Sigmoid colon (tissue), 6 donors: ENCODE measurements at regions not wholly inside any gene's neighbourhood (a gene's known extent, or its start where the extent isn't known, plus 50 kb on each side); places are given as distances from the start of the nearest gene placed in this dataset.

Experiments
- DNase-seq: peaks from one replicate; pipeline ENCODE4 v3.0.0-alpha.2; 2019
- H3K27ac ChIP-seq, 4 donors: fragments of 200-600 bp; sonication (generic); one replicate each; pipeline ENCODE4 v1.5.1; 2016 to 2019; ENCODE audit warnings: mild to moderate bottlenecking in 1 of 4
- H3K27me3 ChIP-seq, 3 donors: fragments of 200-600 bp; sonication (generic); one replicate each; pipeline ENCODE4 v1.5.1; 2019; ENCODE audit warnings: mild to moderate bottlenecking in 1 of 3
- H3K36me3 ChIP-seq, 4 donors: fragments of 200-600 bp; sonication (generic); one replicate each; pipeline ENCODE4 v1.5.1; 2016 to 2019
- H3K4me1 ChIP-seq, 4 donors: fragments of 200-600 bp; sonication (generic); one replicate each; pipeline ENCODE4 v1.5.1; 2017 to 2019
- H3K4me3 ChIP-seq, 4 donors: fragments of 200-600 bp; sonication (generic); one replicate each; pipeline ENCODE4 v1.5.1; 2017 to 2019; ENCODE audit warnings: mild to moderate bottlenecking in 2 of 4, moderate library complexity in 1 of 4
- H3K9me3 ChIP-seq, 4 donors: fragments of 200-600 bp in 3 of 4; sonication (generic) in 3 of 4; one replicate each; pipeline versions ENCODE4 v1.5.1 to v1.6.1; 2013 to 2019
- EP300 ChIP-seq, 4 donors: sonication (generic); formaldehyde crosslinking; IDR thresholded peaks; one replicate each; pipeline ENCODE4 v1.6.1; 2017; ENCODE audit warnings: antibody characterized with exemption in 4 of 4
- POLR2A ChIP-seq, 2 donors: fragments of 450-650 bp; IDR thresholded peaks; one replicate each; pipeline ENCODE4 v1.6.1; 2016; ENCODE audit warnings: antibody characterized with exemption in 2 of 2, mild to moderate bottlenecking in 2 of 2, moderate library complexity in 2 of 2
- POLR2AphosphoS5 ChIP-seq, 4 donors: sonication (generic); formaldehyde crosslinking; IDR thresholded peaks; one replicate each; pipeline ENCODE4 v1.6.1; 2017; ENCODE audit warnings: antibody characterized with exemption in 4 of 4
- WGBS, 2 donors: extraction: QIAGEN DNeasy Blood & Tissue Kit; methylation state at CpG; one replicate each; pipeline ENCODE4 v1.1.7; 2013; 5-methylcytosine and 5-hydroxymethylcytosine counted together
- intact Hi-C: fragments of 100-400 bp; cut with DNase I; formaldehyde crosslinking; loops from one replicate; pipeline ENCODE4 v1.15.1; 2023
- TF ChIP-seq, protein P1 (sequence below), 4 experiments: fragments of 450-650 bp in 3 of 4; fragments of 200-600 bp in 1 of 4; IDR thresholded peaks; one replicate each; pipeline ENCODE4 v1.5.1; 2016 to 2019; ENCODE audit warnings: antibody characterized with exemption in 4 of 4, mild to moderate bottlenecking in 3 of 4, moderate library complexity in 2 of 4
- donor health status: healthy with polysubstance abuse.
- donor health status: healthy.

DNA sequence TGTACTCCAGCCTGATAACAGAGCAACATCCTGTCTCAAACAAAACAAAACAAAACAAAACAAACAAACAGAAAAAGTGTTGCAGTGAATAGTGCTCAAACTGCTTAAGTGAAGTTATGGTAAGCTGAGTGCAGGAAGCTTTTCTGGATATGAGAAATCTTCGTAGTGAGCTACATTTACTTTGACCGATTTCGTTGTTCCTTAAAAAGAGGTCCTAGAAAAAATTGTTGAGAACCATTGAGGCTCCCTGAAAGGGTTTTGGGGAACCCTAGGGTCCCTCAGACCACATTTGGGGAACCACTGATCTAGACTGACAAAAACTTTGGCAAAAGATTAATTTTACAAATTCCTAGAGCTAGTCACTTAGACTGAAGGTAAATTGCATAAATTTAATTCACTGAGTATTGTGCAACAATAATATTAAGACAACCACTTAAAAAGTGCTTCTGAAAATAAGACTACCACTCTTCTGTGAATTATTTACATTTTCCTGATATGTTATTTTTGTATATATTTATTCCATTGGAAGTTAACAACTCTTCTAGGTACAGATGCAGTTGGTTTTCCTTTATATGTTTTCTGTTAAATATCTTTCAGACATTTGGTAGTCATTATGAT, 149.6 kb downstream of the FHIP1A start:
- no peak for DNase-seq
- Histone ChIP-seq H3K4me3 (no peak overlapping the region), H3K27ac (no peak overlapping the region), H3K27me3 (no peaks in the 10 kb centered on the region), H3K9me3 (no peaks in the 10 kb centered on the region), H3K4me1 (no peaks in the 10 kb centered on the region), H3K36me3 (no peaks in the 10 kb centered on the region)
- 95 to 96% methylated on average over 3 of the region's 3 CpGs for WGBS, 2 donors
- TF ChIP-seq EP300 (IDR thresholded peaks at IDR 0.05), result no peak
- TF ChIP-seq, protein P1, sequence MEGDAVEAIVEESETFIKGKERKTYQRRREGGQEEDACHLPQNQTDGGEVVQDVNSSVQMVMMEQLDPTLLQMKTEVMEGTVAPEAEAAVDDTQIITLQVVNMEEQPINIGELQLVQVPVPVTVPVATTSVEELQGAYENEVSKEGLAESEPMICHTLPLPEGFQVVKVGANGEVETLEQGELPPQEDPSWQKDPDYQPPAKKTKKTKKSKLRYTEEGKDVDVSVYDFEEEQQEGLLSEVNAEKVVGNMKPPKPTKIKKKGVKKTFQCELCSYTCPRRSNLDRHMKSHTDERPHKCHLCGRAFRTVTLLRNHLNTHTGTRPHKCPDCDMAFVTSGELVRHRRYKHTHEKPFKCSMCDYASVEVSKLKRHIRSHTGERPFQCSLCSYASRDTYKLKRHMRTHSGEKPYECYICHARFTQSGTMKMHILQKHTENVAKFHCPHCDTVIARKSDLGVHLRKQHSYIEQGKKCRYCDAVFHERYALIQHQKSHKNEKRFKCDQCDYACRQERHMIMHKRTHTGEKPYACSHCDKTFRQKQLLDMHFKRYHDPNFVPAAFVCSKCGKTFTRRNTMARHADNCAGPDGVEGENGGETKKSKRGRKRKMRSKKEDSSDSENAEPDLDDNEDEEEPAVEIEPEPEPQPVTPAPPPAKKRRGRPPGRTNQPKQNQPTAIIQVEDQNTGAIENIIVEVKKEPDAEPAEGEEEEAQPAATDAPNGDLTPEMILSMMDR (IDR thresholded peaks at IDR 0.05), result no peak
- no peak for TF ChIP-seq POLR2AphosphoS5 (IDR thresholded peaks at IDR 0.05)
- TF ChIP-seq POLR2A (IDR thresholded peaks at IDR 0.05), result no peak
- intact Hi-C loops, result no loop called here

DNA sequence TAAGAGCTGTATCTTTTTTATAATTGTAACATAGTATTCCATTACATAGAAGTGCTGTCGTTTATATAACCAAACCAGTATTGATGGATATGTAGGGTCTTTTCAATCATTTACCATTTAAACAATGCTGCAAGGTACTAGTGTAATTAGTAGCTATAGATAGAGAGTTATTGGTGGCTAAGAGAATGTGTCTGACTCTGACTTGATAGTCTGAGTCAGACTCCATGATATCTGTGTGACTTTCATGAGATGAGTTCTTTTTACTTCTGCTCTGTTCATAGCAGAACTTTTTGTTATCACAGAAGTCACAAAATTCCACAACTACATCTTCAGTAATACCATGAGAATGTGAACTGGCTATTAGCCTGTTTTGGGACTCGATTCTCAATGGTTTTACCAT, 150.6 kb downstream of the FHIP1A start:
- TF ChIP-seq POLR2AphosphoS5 (IDR thresholded peaks at IDR 0.05) (no peak), POLR2A (IDR thresholded peaks at IDR 0.05) (no peak), EP300 (IDR thresholded peaks at IDR 0.05) (no peak)
- TF ChIP-seq, protein P1 (IDR thresholded peaks at IDR 0.05), result no peak
- WGBS, 2 donors, result 83 to 85% methylated on average over 2 of the region's 2 CpGs
- no peak overlapping the region for H3K4me3 ChIP-seq

DNA sequence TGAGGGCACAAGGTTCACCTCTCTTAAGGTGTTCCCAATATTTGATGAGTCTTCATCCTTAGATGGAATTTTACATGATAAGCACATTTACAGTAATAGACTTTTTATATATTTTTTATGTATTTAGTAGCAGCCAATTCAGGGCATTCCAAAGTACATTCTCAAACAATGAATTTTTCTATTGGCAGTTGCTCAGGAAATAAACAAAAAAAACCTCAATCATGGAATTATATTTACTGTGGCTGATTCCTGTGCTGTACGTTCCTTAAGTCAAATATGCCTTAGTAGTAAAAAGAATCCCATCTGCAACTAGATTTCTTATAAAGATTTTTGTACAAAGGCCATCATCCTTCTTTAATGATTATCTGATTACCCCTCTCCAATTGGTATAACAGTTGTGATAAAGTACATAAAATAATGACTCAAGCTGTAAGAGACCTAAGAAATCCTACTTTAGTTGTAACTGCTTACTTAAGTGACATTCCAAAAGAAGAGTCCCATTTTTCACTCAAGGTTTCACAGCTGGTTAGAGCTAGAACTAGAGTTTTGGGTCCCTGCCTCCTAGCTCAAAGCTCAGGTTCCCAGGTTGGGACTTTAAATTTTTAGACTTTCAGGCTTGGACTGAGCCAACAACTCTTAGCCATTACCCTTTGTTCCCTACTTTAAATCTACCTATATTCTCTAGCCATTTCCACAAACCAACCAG, 152.7 kb downstream of the FHIP1A start:
- no peaks in the 10 kb centered on the region for H3K9me3 ChIP-seq
- no peak for DNase-seq
- no peaks in the 10 kb centered on the region for H3K36me3 ChIP-seq
- intact Hi-C loops, result no loop called here
- no peaks in the 10 kb centered on the region for H3K4me1 ChIP-seq
- no peak for TF ChIP-seq POLR2AphosphoS5 (IDR thresholded peaks at IDR 0.05)
- no peak for TF ChIP-seq EP300 (IDR thresholded peaks at IDR 0.05)
- TF ChIP-seq, protein P1 (IDR thresholded peaks at IDR 0.05), result no peak
- no peak for TF ChIP-seq POLR2A (IDR thresholded peaks at IDR 0.05)
- WGBS, 2 donors, result 5 to 46% methylated on average over 1 of the region's 1 CpG
- H3K27ac ChIP-seq, result no peak overlapping the region
- no peaks in the 10 kb centered on the region for H3K27me3 ChIP-seq
- no peak overlapping the region for H3K4me3 ChIP-seq

More for the DNA sequence above, 150.6 kb downstream of the FHIP1A start:
- H3K4me1 ChIP-seq, result no peaks in the 10 kb centered on the region
- H3K27me3 ChIP-seq, result no peaks in the 10 kb centered on the region
- H3K9me3 ChIP-seq, result no peaks in the 10 kb centered on the region
- intact Hi-C loops, result no loop called here
- no peak for DNase-seq
- H3K27ac ChIP-seq, result no peak overlapping the region
- no peaks in the 10 kb centered on the region for H3K36me3 ChIP-seq

DNA sequence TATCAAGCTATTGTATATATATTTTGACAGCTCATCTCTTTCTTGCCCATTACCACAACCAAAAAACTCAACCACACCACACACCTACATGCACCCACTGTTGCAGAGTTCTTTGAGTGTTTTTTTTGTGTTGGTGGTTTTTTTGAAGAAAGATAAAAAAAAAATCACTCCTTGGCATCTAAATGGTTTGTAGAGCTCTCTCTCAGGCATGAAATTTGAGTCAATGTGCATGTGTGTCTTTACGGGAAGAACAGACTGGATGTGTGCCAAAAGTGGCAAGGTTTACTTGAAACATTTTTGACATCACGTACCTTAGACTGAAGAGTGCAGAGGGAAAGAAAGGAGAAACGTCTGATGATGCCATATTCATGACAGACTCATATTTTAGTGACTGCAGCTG, 154.2 kb downstream of the FHIP1A start:
- WGBS, 2 donors, result 5 to 18% methylated on average over 3 of the region's 3 CpGs
- no peaks in the 10 kb centered on the region for H3K4me1 ChIP-seq
- no peaks in the 10 kb centered on the region for H3K27me3 ChIP-seq
- DNase-seq, result no peak
- intact Hi-C loops, result no loop called here
- H3K27ac ChIP-seq, result no peak overlapping the region
- H3K36me3 ChIP-seq, result no peaks in the 10 kb centered on the region
- no peaks in the 10 kb centered on the region for H3K9me3 ChIP-seq
- no peak overlapping the region for H3K4me3 ChIP-seq
- TF ChIP-seq, protein P1 (IDR thresholded peaks at IDR 0.05), result no peak
- TF ChIP-seq EP300 (IDR thresholded peaks at IDR 0.05) (no peak), POLR2A (IDR thresholded peaks at IDR 0.05) (no peak), POLR2AphosphoS5 (IDR thresholded peaks at IDR 0.05) (no peak)
